ENCODE measurements at regions not wholly inside any gene's neighbourhood (a gene's known extent, or its start where the extent isn't known, plus 50 kb on each side); places are given as distances from the start of the nearest gene placed in this dataset.

- no peak for DNase-seq
- Histone ChIP-seq H3K36me3 (no peaks in the 10 kb centered on the region), H3K9me3 (no peaks in the 10 kb centered on the region), H3K27me3 (no peaks in the 10 kb centered on the region), H3K27ac (no peak overlapping the region), H3K4me1 (no peaks in the 10 kb centered on the region), H3K4me3 (no peak overlapping the region)
- TF ChIP-seq, protein P1, sequence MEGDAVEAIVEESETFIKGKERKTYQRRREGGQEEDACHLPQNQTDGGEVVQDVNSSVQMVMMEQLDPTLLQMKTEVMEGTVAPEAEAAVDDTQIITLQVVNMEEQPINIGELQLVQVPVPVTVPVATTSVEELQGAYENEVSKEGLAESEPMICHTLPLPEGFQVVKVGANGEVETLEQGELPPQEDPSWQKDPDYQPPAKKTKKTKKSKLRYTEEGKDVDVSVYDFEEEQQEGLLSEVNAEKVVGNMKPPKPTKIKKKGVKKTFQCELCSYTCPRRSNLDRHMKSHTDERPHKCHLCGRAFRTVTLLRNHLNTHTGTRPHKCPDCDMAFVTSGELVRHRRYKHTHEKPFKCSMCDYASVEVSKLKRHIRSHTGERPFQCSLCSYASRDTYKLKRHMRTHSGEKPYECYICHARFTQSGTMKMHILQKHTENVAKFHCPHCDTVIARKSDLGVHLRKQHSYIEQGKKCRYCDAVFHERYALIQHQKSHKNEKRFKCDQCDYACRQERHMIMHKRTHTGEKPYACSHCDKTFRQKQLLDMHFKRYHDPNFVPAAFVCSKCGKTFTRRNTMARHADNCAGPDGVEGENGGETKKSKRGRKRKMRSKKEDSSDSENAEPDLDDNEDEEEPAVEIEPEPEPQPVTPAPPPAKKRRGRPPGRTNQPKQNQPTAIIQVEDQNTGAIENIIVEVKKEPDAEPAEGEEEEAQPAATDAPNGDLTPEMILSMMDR (IDR thresholded peaks at IDR 0.05 in 4 of 5, conservative IDR thresholded peaks at IDR 0.05 in 1 of 5), result no peak
- TF ChIP-seq POLR2A (IDR thresholded peaks at IDR 0.05), result no peak
- no peak for ATAC-seq
- in situ Hi-C loops (cut with MboI; ENCODE audit: low sequenced_read_pairs in 4 of 4), result no loop called here
- intact Hi-C loops (cut with DNase I; ENCODE audit: low total_unique reads), result no loop called here
These were observed 938.3 kb downstream of the RAB28 start for GRCh38 chr4:12545812-12546211.

DNA sequence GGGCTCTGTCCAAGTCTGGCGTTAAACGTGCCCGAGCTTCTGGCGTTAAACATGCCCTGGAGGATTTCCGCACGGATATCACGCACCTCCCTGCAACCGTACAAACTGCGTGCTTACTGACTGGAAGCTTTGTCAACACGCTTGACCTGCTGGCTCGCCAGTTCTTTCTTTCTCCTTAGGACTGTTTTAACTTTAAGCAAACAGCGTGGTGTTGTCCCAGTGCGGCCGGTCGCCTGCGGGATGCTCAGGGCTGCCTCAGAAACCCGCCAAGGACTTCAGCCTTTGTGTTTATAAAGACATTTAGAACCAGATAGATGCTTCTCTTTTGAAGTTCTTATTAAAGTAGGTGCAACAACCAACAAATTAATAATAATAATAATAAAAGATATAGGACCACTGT, 946.0 kb downstream of the RAB28 start:
- Histone ChIP-seq H3K4me3 (no peak overlapping the region), H3K27me3 (no peaks in the 10 kb centered on the region), H3K36me3 (no peaks in the 10 kb centered on the region), H3K27ac (no peak overlapping the region), H3K4me1 (no peaks in the 10 kb centered on the region), H3K9me3 (no peaks in the 10 kb centered on the region)
- intact Hi-C loops (cut with DNase I; ENCODE audit: low total_unique reads) (no loop called here), in situ Hi-C loops (cut with MboI; ENCODE audit: low sequenced_read_pairs in 4 of 4) (no loop called here)
- TF ChIP-seq, protein P1 (IDR thresholded peaks at IDR 0.05 in 4 of 5, conservative IDR thresholded peaks at IDR 0.05 in 1 of 5), result no peak
- TF ChIP-seq POLR2A (IDR thresholded peaks at IDR 0.05), result no peak
- DNase-seq (no peak), ATAC-seq (no peak)

DNA sequence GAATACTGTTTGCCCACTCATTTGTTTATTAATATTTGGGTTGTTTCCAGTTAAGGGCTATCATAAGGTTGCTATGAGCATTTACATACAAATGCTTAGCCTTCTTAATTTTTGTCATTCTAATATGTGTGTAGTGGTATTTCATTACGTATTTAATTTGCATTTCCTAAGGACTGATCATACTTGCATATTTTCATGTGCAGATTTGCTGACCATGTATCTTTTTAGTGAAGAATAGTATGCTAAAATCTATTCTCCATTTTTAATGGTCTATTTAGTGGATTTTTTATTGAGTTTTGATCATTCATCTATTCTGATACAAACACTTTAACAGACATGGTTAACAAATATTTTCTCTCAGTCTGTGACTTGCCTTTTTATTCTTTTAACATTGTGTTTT, 949.5 kb downstream of the RAB28 start:
- TF ChIP-seq, protein P1 (IDR thresholded peaks at IDR 0.05 in 4 of 5, conservative IDR thresholded peaks at IDR 0.05 in 1 of 5), result no peak
- no peak for TF ChIP-seq POLR2A (IDR thresholded peaks at IDR 0.05)
- H3K4me1 ChIP-seq, result no peaks in the 10 kb centered on the region
- no peak for DNase-seq
- H3K27ac ChIP-seq, result no peak overlapping the region
- intact Hi-C loops (cut with DNase I; ENCODE audit: low total_unique reads), result no loop called here
- in situ Hi-C loops (cut with MboI; ENCODE audit: low sequenced_read_pairs in 4 of 4), result no loop called here
- no peaks in the 10 kb centered on the region for H3K27me3 ChIP-seq
- no peak overlapping the region for H3K4me3 ChIP-seq
- no peaks in the 10 kb centered on the region for H3K36me3 ChIP-seq
- no peaks in the 10 kb centered on the region for H3K9me3 ChIP-seq
- no peak for ATAC-seq

DNA sequence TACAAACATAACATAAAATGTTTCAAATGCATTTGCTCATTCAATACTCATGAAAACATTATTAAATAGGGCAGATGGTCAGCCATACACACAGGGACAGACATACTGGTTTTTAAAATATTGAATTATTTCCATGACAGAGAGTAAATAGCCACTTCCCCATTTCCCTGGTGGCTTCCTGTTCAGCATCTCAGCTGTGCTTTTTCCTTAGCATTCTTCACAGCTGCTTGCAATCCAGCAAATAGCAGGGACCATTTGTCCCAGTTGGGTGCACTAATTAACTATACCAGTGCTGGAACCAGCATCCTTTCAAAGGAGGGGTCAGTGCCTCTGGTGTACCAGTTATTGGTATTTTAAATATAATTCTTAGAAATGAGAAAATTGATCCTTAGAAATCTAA, 964.7 kb downstream of the RAB28 start:
- in situ Hi-C loops (cut with MboI; ENCODE audit: low sequenced_read_pairs in 4 of 4), result no loop called here
- TF ChIP-seq, protein P1 (IDR thresholded peaks at IDR 0.05 in 4 of 5, conservative IDR thresholded peaks at IDR 0.05 in 1 of 5), result no peak
- no peak for TF ChIP-seq POLR2A (IDR thresholded peaks at IDR 0.05)
- ATAC-seq (no peak), DNase-seq (no peak)
- no peaks in the 10 kb centered on the region for H3K4me1 ChIP-seq
- intact Hi-C loops (cut with DNase I; ENCODE audit: low total_unique reads), result no loop called here
- H3K27ac ChIP-seq, result no peak overlapping the region
- H3K9me3 ChIP-seq, result no peaks in the 10 kb centered on the region
- no peaks in the 10 kb centered on the region for H3K27me3 ChIP-seq
- H3K36me3 ChIP-seq, result no peaks in the 10 kb centered on the region
- no peak overlapping the region for H3K4me3 ChIP-seq

- H3K4me1 ChIP-seq, result no peaks in the 10 kb centered on the region
- no peak for DNase-seq
- TF ChIP-seq POLR2A (IDR thresholded peaks at IDR 0.05), result no peak
- TF ChIP-seq, protein P1 (IDR thresholded peaks at IDR 0.05 in 4 of 5, conservative IDR thresholded peaks at IDR 0.05 in 1 of 5), result no peak
- H3K27ac ChIP-seq, result no peak overlapping the region
- no peak for ATAC-seq
- no peaks in the 10 kb centered on the region for H3K36me3 ChIP-seq
- intact Hi-C loops (cut with DNase I; ENCODE audit: low total_unique reads), result no loop called here
- no peaks in the 10 kb centered on the region for H3K9me3 ChIP-seq
- in situ Hi-C loops (cut with MboI; ENCODE audit: low sequenced_read_pairs in 4 of 4), result no loop called here
- no peaks in the 10 kb centered on the region for H3K27me3 ChIP-seq
- H3K4me3 ChIP-seq, result no peak overlapping the region
These were observed 976.2 kb downstream of the RAB28 start for GRCh38 chr4:12507868-12508481.
